GM10248 (cell line): ENCODE measurements at regions not wholly inside any gene's neighbourhood (a gene's known extent, or its start where the extent isn't known, plus 50 kb on each side); places are given as distances from the start of the nearest gene placed in this dataset.

ENCODE experiments used
- CTCF ChIA-PET: fragments of 300-600 bp; sonication (Branson Sonifier 250); formaldehyde crosslinking; extraction: SDS; loops from one replicate; lab custom pipeline; 2021; ENCODE audit warnings: antibody characterized with exemption; lab: Yijun Ruan, JAX
- POLR2A ChIA-PET: fragments of 350-650 bp; sonication (Branson Sonifier 250); formaldehyde crosslinking; extraction: SDS; loops from one replicate; lab custom pipeline; 2020; ENCODE audit warnings: antibody characterized with exemption; lab: Yijun Ruan, JAX
- DNase-seq: peaks from one replicate; pipeline ENCODE4 v3.0.0; 2012; ENCODE audit errors: extremely low spot score
- CTCF ChIP-seq: IDR thresholded peaks from 2 replicates; pipeline ENCODE4 v1.5.1; 2012; ENCODE audit warnings: mild to moderate bottlenecking, low read depth; ENCODE audit errors: extremely low read depth, missing control alignments, control extremely low read depth

GRCh38 chr3:147311716-147312115 lies 94.6 kb downstream of the ZIC4 start:
- ChIA-PET CTCF (no interaction called here), POLR2A (no interaction called here)
- DNase-seq = no peak

DNA sequence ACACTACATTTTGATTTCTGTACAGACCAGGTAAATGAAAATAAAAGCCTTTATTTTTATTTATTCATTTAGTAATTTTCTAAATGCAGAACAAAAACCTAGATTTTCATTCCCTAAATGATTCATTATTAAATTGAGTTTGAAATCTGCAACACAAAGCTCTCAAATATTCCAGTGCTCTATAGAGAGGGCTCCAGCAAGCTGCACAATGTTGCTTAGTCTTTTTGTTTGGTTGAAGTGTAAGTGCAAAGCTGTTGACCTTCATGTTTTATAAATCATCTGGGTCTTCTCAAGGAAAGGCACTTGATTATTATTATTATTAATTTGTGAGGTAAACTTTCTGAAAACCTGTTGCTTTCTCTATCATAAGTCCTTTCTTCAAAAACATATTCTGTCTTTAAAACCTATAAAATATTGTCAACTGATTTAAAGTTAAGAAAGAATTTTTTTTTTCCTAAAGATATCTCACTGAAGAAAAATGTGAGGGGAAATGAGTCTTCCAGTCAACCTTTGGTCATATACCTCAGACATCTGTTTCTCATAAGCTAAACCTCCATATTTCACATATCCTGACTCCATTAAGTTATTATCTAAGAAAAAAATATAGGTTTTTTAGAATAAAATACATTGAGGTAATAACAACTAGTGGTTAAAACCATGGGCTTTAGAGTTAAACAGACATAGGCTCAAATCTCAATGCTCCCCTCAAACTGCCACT lies 100.7 kb downstream of the ZIC4 start:
- CTCF ChIA-PET = no interaction called here
- TF ChIP-seq CTCF = no peak
- DNase-seq = no peak
- POLR2A ChIA-PET = no interaction called here

More at GRCh38 chr3:147311716-147312115, 94.6 kb downstream of the ZIC4 start:
- no peak for TF ChIP-seq CTCF

GRCh38 chr3:147304756-147305155 lies 101.6 kb downstream of the ZIC4 start:
- no peak for DNase-seq
- TF ChIP-seq CTCF = no peak
- ChIA-PET CTCF (no interaction called here), POLR2A (no interaction called here)

GRCh38 chr3:147301781-147302180 lies 104.6 kb downstream of the ZIC4 start:
- DNase-seq = no peak
- CTCF ChIA-PET = no interaction called here
- no peak for TF ChIP-seq CTCF
- POLR2A ChIA-PET = no interaction called here

DNA sequence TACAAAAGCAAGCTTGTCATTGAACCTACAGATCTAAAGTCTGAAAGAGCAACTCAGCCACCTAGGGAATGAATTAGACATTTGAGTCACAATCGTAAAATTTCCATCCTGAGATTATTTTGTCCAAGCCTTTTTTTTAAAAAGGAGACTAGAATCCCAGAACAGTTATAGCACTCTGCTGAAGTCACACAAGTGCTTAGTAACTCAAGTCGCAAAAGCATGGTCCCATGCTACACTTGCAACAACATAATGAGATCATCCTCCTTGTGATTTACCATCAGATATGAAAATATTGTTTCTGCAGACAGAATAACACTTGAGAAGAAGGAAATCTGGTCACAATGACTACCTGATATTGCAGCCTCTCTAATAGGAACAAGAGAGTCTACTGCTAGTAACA lies 106.7 kb downstream of the ZIC4 start:
- DNase-seq = no peak
- POLR2A ChIA-PET = no interaction called here
- CTCF ChIA-PET = no interaction called here
- no peak for TF ChIP-seq CTCF

GRCh38 chr3:147298511-147298982 lies 107.8 kb downstream of the ZIC4 start:
- ChIA-PET POLR2A (no interaction called here), CTCF (no interaction called here)
- TF ChIP-seq CTCF = no peak
- DNase-seq = no peak
